ENCODE measurements at regions not wholly inside any gene's neighbourhood (a gene's known extent, or its start where the extent isn't known, plus 50 kb on each side); places are given as distances from the start of the nearest gene placed in this dataset.

DNA sequence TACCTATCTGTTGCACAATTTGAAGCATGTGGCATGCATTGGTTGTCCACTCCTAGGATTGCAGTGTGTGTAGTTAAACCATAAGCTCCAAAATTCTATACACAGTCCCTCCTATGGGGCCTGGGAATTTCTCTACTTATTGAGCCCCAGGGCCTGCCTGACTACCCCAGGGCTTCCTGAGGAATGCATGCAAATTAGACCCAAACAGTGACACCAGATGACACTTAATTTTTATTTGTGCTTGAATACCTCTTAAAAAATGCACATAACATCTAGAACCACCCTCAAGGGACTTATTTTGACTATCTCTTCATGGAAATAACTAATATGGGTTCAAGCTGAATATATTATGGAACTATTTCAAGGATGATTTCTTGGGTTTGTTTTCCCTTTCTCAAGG is 236.4 kb downstream of the PPP1R2C start:
- no peak overlapping the region for H3K9ac ChIP-seq (ENCODE audit: low read length)
- H3K36me3 ChIP-seq (ENCODE audit: control insufficient read depth, insufficient read depth, low read length) = no peaks in the 10 kb centered on the region
- H3K4me3 ChIP-seq (ENCODE audit: low read length) = no peak overlapping the region
- H3K27me3 ChIP-seq (ENCODE audit: control insufficient read depth, insufficient read depth, low read length) = no peaks in the 10 kb centered on the region
- no peak overlapping the region for H3K27ac ChIP-seq (ENCODE audit: low read depth, low read length)
- H3K4me1 ChIP-seq (ENCODE audit: control insufficient read depth, insufficient read depth, low read length) = no peaks in the 10 kb centered on the region

DNA sequence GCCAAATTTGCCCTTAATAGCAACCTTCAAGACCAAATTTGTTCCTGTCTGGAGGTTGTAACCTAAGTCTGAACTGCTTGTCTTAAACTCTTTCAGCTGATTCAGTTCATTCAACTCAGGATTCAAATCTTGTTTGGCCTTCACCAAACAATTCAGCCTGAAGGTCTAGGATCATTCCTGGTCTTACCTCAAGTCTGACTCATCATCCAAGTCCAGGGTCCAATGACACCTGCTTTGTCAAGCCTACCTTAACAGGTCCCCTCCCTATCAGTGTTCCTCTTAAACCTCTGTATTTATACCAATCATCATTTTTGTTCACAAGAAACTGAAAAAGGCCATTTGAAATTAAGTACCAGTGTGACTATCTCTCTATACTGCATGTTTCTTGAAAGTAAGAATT is 237.8 kb downstream of the PPP1R2C start:
- H3K27me3 ChIP-seq (ENCODE audit: control insufficient read depth, insufficient read depth, low read length) = no peaks in the 10 kb centered on the region
- no peak overlapping the region for H3K4me3 ChIP-seq (ENCODE audit: low read length)
- no peaks in the 10 kb centered on the region for H3K36me3 ChIP-seq (ENCODE audit: control insufficient read depth, insufficient read depth, low read length)
- H3K4me1 ChIP-seq (ENCODE audit: control insufficient read depth, insufficient read depth, low read length) = no peaks in the 10 kb centered on the region
- H3K27ac ChIP-seq (ENCODE audit: low read depth, low read length) = no peak overlapping the region
- no peak overlapping the region for H3K9ac ChIP-seq (ENCODE audit: low read length)

DNA sequence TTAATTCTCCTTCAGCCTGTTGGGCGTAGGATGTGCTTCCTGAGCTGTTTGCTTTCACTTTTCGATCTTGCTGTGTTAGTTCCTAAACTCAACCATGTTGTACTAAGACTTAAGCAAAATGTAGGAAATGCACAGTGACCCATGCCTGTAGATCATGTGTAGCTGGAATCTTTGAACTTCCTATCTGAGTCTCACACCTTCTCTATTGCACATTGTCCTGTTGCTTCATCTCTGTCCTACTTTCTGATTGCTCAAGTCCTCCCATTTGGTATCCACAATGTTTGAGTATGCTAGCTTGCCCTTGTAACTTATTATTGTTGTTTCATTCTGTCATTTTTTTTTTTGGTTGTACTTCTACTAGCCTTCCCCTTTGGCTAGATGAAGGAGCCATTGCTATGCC is 239.6 kb downstream of the PPP1R2C start:
- H3K27ac ChIP-seq (ENCODE audit: low read depth, low read length) = no peak overlapping the region

DNA sequence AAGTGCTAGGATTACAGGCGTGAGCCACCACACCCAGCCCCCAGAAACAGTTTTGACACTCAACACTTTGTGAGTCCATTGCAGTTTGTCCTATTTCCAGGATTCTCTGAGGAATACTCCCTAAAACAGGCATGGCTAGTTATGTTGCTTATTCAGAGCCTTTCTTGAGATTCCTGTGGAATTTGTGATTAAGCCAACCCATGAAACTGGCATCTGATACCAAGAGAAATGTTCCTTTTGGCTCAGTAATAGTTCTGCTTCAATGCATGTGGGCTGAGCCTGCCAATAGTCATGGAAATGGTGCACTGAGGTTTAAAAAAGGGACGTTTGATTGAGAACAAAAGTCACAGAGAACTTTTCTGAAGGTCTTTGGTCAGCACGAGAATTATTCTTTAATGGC is 241.7 kb downstream of the PPP1R2C start:
- Histone ChIP-seq H3K4me1 (ENCODE audit: control insufficient read depth, insufficient read depth, low read length) (no peaks in the 10 kb centered on the region), H3K27me3 (ENCODE audit: control insufficient read depth, insufficient read depth, low read length) (no peaks in the 10 kb centered on the region), H3K27ac (ENCODE audit: low read depth, low read length) (no peak overlapping the region), H3K36me3 (ENCODE audit: control insufficient read depth, insufficient read depth, low read length) (no peaks in the 10 kb centered on the region), H3K4me3 (ENCODE audit: low read length) (no peak overlapping the region), H3K9ac (ENCODE audit: low read length) (no peak overlapping the region)

More for the DNA sequence above, 239.6 kb downstream of the PPP1R2C start:
- Histone ChIP-seq H3K36me3 (ENCODE audit: control insufficient read depth, insufficient read depth, low read length) (no peaks in the 10 kb centered on the region), H3K4me1 (ENCODE audit: control insufficient read depth, insufficient read depth, low read length) (no peaks in the 10 kb centered on the region), H3K4me3 (ENCODE audit: low read length) (no peak overlapping the region), H3K27me3 (ENCODE audit: control insufficient read depth, insufficient read depth, low read length) (no peaks in the 10 kb centered on the region), H3K9ac (ENCODE audit: low read length) (no peak overlapping the region)

DNA sequence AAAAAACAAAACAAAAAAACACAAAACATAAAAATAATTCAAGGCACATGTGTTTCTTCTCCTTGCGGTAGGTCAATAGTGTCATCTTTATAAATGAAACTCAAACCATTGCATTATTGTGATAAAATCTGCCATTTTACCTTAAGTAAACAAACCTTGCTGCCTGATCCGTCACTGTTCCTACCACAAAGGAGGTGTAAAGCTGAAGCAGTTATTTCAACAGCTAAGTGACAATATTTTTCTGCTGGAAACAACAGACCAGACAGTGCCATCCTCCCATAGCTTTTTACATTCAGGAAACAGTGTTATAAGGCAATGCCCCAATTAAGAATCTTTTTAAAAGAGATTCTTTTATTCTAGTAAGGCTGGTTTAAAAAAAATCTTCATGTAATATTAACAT is 242.7 kb downstream of the PPP1R2C start:
- Histone ChIP-seq H3K27ac (ENCODE audit: low read depth, low read length) (no peak overlapping the region), H3K27me3 (ENCODE audit: control insufficient read depth, insufficient read depth, low read length) (no peaks in the 10 kb centered on the region), H3K9ac (ENCODE audit: low read length) (no peak overlapping the region), H3K4me3 (ENCODE audit: low read length) (no peak overlapping the region), H3K4me1 (ENCODE audit: control insufficient read depth, insufficient read depth, low read length) (no peaks in the 10 kb centered on the region), H3K36me3 (ENCODE audit: control insufficient read depth, insufficient read depth, low read length) (no peaks in the 10 kb centered on the region)

DNA sequence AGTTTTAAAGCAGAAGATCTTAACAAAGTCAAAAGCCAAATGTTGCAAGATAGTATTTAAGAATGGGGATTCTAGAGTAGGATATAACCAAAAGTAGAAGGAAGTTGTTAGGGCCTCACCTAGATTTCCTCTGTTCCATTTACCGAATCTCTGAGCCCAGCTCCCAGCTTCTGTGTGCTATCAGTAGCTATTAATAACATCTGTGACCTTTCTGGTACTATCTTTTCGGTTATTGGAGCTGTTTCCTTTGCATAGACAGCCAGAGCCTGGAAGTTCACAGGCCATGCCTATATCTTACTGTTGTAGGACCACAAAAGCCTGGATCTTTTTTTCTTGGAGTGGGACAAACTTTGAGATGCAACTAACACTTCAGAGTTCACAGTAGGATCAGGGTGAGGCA is 244.2 kb downstream of the PPP1R2C start:
- Histone ChIP-seq H3K27ac (ENCODE audit: low read depth, low read length) (no peak overlapping the region), H3K4me3 (ENCODE audit: low read length) (no peak overlapping the region), H3K36me3 (ENCODE audit: control insufficient read depth, insufficient read depth, low read length) (no peaks in the 10 kb centered on the region), H3K27me3 (ENCODE audit: control insufficient read depth, insufficient read depth, low read length) (no peaks in the 10 kb centered on the region), H3K4me1 (ENCODE audit: control insufficient read depth, insufficient read depth, low read length) (no peaks in the 10 kb centered on the region), H3K9ac (ENCODE audit: low read length) (no peak overlapping the region)

DNA sequence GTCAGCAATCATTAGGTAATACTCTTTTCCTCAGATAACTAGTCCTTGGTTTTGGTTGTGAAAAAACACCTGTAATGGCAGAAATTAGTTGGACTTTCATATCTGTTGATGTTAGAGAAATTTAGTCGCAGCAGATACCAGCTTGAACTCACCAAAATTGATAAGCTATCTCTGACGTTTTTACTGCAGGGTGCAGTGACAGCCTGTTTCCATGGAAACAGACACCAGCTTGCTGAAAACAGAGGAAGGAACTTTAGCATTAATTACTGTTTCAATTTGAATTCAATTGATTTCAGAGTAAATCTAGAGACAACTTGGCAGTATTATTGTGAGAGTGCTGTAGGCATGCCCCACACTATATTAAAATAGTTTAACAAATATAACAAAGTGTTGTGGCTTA is 246.5 kb downstream of the PPP1R2C start:
- Histone ChIP-seq H3K4me3 (ENCODE audit: low read length) (no peak overlapping the region), H3K27me3 (ENCODE audit: control insufficient read depth, insufficient read depth, low read length) (no peaks in the 10 kb centered on the region), H3K36me3 (ENCODE audit: control insufficient read depth, insufficient read depth, low read length) (no peaks in the 10 kb centered on the region), H3K27ac (ENCODE audit: low read depth, low read length) (no peak overlapping the region), H3K9ac (ENCODE audit: low read length) (no peak overlapping the region), H3K4me1 (ENCODE audit: control insufficient read depth, insufficient read depth, low read length) (no peaks in the 10 kb centered on the region)

- Histone ChIP-seq H3K9ac (ENCODE audit: low read length) (no peak overlapping the region), H3K36me3 (ENCODE audit: control insufficient read depth, insufficient read depth, low read length) (no peaks in the 10 kb centered on the region), H3K27ac (ENCODE audit: low read depth, low read length) (no peak overlapping the region), H3K4me3 (ENCODE audit: low read length) (no peak overlapping the region), H3K27me3 (ENCODE audit: control insufficient read depth, insufficient read depth, low read length) (no peaks in the 10 kb centered on the region), H3K4me1 (ENCODE audit: control insufficient read depth, insufficient read depth, low read length) (no peaks in the 10 kb centered on the region)
Observed at GRCh38 chrX:42530027-42530426, 247.9 kb downstream of the PPP1R2C start.

DNA sequence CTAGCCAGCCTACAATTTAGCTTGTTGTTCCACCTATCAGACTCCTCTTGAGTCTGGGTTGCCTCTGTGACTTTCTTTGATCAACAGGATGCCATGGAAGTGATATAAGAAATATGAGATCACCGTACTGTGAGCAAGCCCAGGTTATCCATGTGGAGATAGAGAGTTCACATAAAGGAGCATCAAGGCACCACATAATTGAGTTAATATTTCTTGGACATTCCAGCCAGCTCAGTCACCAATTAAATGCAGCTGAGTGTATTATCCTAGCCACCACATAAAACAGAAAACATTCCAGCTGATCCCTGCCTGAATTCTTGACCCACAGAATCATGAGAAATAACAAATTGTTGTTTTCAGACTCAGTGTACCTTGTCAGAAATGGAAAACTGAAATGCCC is 253.6 kb downstream of the PPP1R2C start:
- Histone ChIP-seq H3K36me3 (ENCODE audit: control insufficient read depth, insufficient read depth, low read length) (no peaks in the 10 kb centered on the region), H3K27ac (ENCODE audit: low read depth, low read length) (no peak overlapping the region), H3K9ac (ENCODE audit: low read length) (no peak overlapping the region), H3K27me3 (ENCODE audit: control insufficient read depth, insufficient read depth, low read length) (peaks cover 3% of the 10 kb centered on the region), H3K4me3 (ENCODE audit: low read length) (no peak overlapping the region), H3K4me1 (ENCODE audit: control insufficient read depth, insufficient read depth, low read length) (no peaks in the 10 kb centered on the region)

DNA sequence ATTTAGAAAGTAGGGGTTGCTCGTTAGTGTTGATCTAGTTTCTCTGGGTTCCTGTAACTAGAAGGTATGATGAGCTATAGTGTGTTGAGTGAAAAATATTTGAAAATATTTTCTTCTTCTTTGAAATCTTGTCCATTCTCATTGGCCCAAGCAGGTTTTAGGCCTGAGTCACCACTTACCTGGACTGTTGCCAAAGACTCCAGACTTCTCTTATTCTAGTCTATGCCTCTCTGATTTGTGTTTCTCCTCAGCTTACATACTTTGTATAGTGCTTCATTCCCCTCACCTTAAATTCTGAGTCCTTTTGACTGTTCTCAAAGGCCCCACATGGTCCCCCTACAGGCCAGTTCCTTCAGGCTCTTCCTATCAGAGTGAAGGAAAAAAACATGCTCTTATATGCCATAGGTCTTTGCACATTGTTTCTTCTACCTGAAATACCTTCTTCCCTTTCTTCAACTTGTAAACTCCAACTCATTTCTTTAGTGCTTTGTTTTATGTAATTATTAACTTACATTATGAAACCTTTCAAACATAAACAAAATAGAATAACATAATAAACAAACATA is 258.2 kb downstream of the PPP1R2C start:
- H3K4me3 ChIP-seq (ENCODE audit: low read length) = no peak overlapping the region
- H3K36me3 ChIP-seq (ENCODE audit: control insufficient read depth, insufficient read depth, low read length) = no peaks in the 10 kb centered on the region
- H3K27me3 ChIP-seq (ENCODE audit: control insufficient read depth, insufficient read depth, low read length) = peaks cover 3% of the 10 kb centered on the region
- no peak overlapping the region for H3K9ac ChIP-seq (ENCODE audit: low read length)
- H3K27ac ChIP-seq (ENCODE audit: low read depth, low read length) = no peak overlapping the region
- no peaks in the 10 kb centered on the region for H3K4me1 ChIP-seq (ENCODE audit: control insufficient read depth, insufficient read depth, low read length)

- Histone ChIP-seq H3K4me3 (ENCODE audit: low read length) (no peak overlapping the region), H3K36me3 (ENCODE audit: control insufficient read depth, insufficient read depth, low read length) (no peaks in the 10 kb centered on the region), H3K9ac (ENCODE audit: low read length) (no peak overlapping the region), H3K4me1 (ENCODE audit: control insufficient read depth, insufficient read depth, low read length) (no peaks in the 10 kb centered on the region), H3K27me3 (ENCODE audit: control insufficient read depth, insufficient read depth, low read length) (no peaks in the 10 kb centered on the region), H3K27ac (ENCODE audit: low read depth, low read length) (no peak overlapping the region)
Observed at GRCh38 chrX:42515939-42516338, 262.0 kb downstream of the PPP1R2C start.

GRCh38 chrX:42505016-42505415 is 272.9 kb downstream of the PPP1R2C start:
- H3K4me1 ChIP-seq (ENCODE audit: control insufficient read depth, insufficient read depth, low read length) = no peaks in the 10 kb centered on the region
- H3K4me3 ChIP-seq (ENCODE audit: low read length) = no peak overlapping the region
- peaks cover 5% of the 10 kb centered on the region for H3K27me3 ChIP-seq (ENCODE audit: control insufficient read depth, insufficient read depth, low read length)
- no peak overlapping the region for H3K9ac ChIP-seq (ENCODE audit: low read length)
- no peaks in the 10 kb centered on the region for H3K36me3 ChIP-seq (ENCODE audit: control insufficient read depth, insufficient read depth, low read length)
- H3K27ac ChIP-seq (ENCODE audit: low read depth, low read length) = no peak overlapping the region

DNA sequence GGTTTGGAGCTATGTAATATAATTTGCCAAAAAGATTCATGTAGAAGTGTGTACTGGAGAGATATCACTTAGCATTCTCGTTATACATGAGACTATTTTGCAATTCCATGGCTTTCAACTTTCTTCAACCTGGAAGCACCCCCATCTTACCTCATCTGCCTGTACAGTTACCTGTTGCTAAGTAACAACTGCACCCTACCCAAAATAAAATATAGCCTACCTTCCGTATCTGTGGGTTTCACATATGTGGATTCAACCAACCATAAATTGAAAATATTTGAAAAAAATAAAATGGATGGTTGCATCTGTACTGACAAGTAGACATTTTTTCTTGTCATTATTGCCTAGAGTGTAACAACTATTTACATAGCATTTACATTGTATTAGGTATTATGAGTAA is 278.3 kb downstream of the PPP1R2C start:
- no peaks in the 10 kb centered on the region for H3K36me3 ChIP-seq (ENCODE audit: control insufficient read depth, insufficient read depth, low read length)
- peaks cover 5% of the 10 kb centered on the region for H3K27me3 ChIP-seq (ENCODE audit: control insufficient read depth, insufficient read depth, low read length)
- H3K4me1 ChIP-seq (ENCODE audit: control insufficient read depth, insufficient read depth, low read length) = no peaks in the 10 kb centered on the region
- no peak overlapping the region for H3K27ac ChIP-seq (ENCODE audit: low read depth, low read length)
- no peak overlapping the region for H3K4me3 ChIP-seq (ENCODE audit: low read length)
- no peak overlapping the region for H3K9ac ChIP-seq (ENCODE audit: low read length)
